Thymus (tissue), 11 donors: ENCODE measurements at regions not wholly inside any gene's neighbourhood (a gene's known extent, or its start where the extent isn't known, plus 50 kb on each side); places are given as distances from the start of the nearest gene placed in this dataset.

Experiments
- DNase-seq, 9 donors: peaks; one replicate each; pipeline ENCODE4 v3.0.0-alpha.2; 2013; ENCODE audit warnings: low spot score in 9 of 9, low read depth in 6 of 9, missing footprints in 1 of 9
- H3K27ac ChIP-seq, 2 donors: one replicate each; pipeline ENCODE4 v1.5.1; 2013; ENCODE audit warnings: control low read depth in 1 of 2, low read depth in 1 of 2, low read length in 1 of 2, mild to moderate bottlenecking in 1 of 2, moderate library complexity in 1 of 2
- H3K27me3 ChIP-seq, 2 donors: one replicate each; pipeline ENCODE4 v1.5.1; 2013; ENCODE audit warnings: low read length in 1 of 2; ENCODE audit not compliant: control insufficient read depth in 2 of 2, insufficient read depth in 1 of 2
- H3K36me3 ChIP-seq, 2 donors: one replicate each; pipeline ENCODE4 v1.5.1; 2013; ENCODE audit warnings: low read length in 1 of 2, mild to moderate bottlenecking in 1 of 2, moderate library complexity in 1 of 2; ENCODE audit not compliant: control insufficient read depth in 2 of 2, insufficient read depth in 2 of 2
- H3K4me1 ChIP-seq, 2 donors: one replicate each; pipeline ENCODE4 v1.5.1; 2013; ENCODE audit warnings: low read length in 2 of 2; ENCODE audit not compliant: control insufficient read depth in 2 of 2, insufficient read depth in 2 of 2
- H3K4me3 ChIP-seq, 2 donors: one replicate each; pipeline ENCODE4 v1.5.1; 2013; ENCODE audit warnings: low read length in 2 of 2, control low read depth in 1 of 2, mild to moderate bottlenecking in 1 of 2
- H3K9me3 ChIP-seq, 2 donors: one replicate each; pipeline ENCODE4 v1.5.1; 2013; ENCODE audit warnings: low read length in 1 of 2, mild to moderate bottlenecking in 1 of 2; ENCODE audit not compliant: control insufficient read depth in 2 of 2, insufficient read depth in 1 of 2
- WGBS: extraction: QIAGEN DNeasy Blood & Tissue Kit; methylation state at CpG from one replicate; pipeline ENCODE4 v1.1.7; 2013; 5-methylcytosine and 5-hydroxymethylcytosine counted together
- donor health status: healthy.

DNA sequence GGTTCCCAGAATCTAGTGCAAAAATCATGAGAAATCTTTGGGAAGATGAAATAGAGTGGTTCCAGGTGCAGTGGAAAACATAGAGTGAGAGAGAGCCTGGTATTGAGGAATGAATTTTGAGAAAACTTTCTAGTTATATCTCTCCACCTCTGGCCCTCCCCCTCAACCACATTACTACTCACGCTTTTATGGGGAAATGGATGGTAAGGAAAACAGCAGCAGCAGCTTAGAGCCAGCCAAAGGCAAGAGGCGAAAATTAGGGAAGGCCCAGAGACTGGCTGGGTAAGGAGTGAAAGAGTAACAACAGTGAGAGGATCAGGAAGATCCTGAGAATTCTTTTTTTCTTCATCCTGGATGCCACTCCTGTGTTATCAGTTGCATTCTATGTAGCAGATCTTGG lies 187.9 kb upstream of the ECI2 start:
- WGBS, result 91% methylated on average over 2 of the region's 2 CpGs
- H3K4me3 ChIP-seq, result no peak overlapping the region

DNA sequence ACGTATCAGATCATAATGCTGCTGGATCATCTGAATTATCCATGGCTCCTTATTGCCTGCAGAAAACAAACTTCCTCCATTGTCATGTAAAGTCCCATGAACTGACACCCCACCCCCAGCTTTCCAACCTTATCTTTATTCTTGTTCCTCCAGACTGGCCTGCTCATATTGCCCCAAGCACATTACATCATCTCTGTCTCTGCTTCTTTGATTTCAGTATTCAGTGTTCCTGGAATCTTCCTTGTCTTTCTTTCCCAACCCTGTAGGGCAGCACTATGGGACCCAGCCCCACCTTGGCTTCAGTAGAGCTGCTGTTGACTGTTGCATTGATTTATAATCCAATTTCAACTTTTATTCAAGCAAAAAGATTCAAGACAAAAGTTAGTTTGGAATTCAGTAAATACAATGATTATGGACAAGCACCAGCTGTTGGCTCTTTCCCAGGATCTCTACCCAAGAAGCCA lies 187.5 kb upstream of the ECI2 start:
- Histone ChIP-seq H3K9me3 (no peaks in the 10 kb centered on the region), H3K36me3 (no peaks in the 10 kb centered on the region), H3K27ac (no peak overlapping the region), H3K4me3 (no peak overlapping the region), H3K27me3 (no peaks in the 10 kb centered on the region), H3K4me1 (no peaks in the 10 kb centered on the region)
- 93% methylated on average over 1 of the region's 1 CpG for WGBS
- DNase-seq, result no peak

More for the DNA sequence above, 187.9 kb upstream of the ECI2 start:
- Histone ChIP-seq H3K9me3 (no peaks in the 10 kb centered on the region), H3K27me3 (no peaks in the 10 kb centered on the region), H3K27ac (no peak overlapping the region), H3K36me3 (no peaks in the 10 kb centered on the region), H3K4me1 (no peaks in the 10 kb centered on the region)
- no peak for DNase-seq

DNA sequence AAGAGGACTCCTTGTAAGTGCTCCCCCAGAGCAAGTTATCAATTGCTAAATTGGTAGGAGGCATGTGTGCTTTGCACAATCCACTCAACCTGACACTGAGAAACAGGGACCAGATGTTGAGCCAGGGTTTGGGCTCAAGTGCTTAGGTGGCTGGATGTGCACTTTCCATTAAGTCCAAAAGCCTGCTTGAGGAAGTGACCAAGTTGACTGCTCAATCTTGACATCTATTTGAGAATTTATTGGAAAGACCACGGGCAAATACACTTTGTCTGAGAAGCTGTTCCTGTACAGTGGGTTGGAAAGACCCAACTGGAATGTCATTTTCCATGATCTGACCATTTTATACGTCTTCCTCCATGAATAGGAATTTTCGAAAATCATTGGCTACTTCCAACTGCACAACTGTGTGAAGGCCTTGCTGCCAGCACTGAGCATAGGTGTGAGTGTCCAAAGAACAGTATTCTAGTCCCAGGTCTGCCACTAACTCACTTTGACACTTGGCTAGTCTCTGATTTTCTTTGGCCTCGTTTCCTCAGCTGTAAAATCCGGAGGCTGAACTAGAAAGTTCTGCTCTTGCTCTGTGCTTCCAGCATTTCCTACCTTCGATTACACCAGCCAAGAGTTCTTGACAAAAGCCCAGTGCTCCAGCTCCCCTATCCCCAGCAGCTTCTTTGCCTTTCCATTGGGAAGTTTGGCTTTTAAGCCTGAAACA lies 186.9 kb upstream of the ECI2 start:
- H3K4me1 ChIP-seq, result no peaks in the 10 kb centered on the region
- H3K27ac ChIP-seq, result no peak overlapping the region
- H3K36me3 ChIP-seq, result no peaks in the 10 kb centered on the region
- H3K4me3 ChIP-seq, result no peak overlapping the region
- H3K27me3 ChIP-seq, result no peaks in the 10 kb centered on the region
- H3K9me3 ChIP-seq, result no peaks in the 10 kb centered on the region
- no peak for DNase-seq
- 94% methylated on average over 6 of the region's 6 CpGs for WGBS

DNA sequence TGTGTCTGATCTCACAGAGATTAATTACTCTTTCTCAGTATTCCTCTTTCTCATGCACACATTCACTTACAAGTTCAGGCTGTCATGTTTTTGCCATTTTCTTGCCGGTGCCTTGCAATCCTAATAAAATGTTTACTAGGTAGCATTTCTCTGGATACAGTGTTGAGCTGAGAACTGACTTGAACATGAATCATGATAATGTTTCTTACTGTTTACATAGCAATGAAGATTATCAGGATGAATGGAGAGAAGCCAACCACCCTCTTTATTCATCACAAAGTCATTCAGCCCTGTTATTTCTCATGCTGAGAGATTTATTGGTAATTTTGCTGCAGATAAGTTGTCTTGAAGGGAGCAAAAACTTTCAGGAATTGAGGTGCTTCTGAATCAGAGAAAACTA lies 185.5 kb upstream of the ECI2 start:
- Histone ChIP-seq H3K4me1 (peaks cover 0 to 5% of the 10 kb centered on the region in 2 donors), H3K27ac (no peak overlapping the region), H3K4me3 (no peak overlapping the region), H3K36me3 (no peaks in the 10 kb centered on the region), H3K27me3 (no peaks in the 10 kb centered on the region), H3K9me3 (no peaks in the 10 kb centered on the region)
- no peak for DNase-seq
- WGBS, result 96% methylated on average over 1 of the region's 1 CpG

DNA sequence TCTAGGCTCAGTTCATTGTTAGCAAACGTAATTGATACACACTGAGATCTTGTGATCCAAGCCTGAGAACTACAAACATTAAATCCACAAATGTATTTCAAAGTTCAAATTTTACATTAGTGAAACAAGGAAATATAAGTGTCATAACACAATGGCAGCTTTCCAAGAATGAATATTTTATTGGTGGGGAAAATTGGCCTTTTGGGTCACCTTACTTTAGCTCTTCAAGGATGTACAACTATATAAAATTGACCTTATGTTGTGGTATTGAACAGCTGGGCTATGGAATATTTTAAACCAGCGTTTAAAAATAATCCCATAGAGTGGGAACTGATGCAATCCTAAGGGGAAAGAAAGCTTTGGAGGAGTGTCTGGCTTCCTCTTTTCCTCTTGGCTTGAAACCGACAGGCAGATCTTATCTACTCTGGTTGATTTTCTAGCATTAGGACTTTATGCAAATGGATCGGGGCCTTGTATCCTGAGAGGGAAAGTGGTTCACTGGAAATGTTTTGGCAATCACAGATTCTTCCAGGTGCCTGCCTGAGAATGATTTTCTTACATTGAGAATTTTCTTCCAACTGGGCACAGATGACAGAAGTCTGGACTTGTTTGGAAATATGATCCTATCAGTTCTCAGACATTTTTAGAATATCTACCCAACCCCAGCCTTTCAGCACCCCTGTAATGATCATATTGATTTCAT lies 184.8 kb upstream of the ECI2 start:
- H3K4me1 ChIP-seq, result peaks cover 0 to 5% of the 10 kb centered on the region in 2 donors
- 75% methylated on average over 4 of the region's 4 CpGs for WGBS
- DNase-seq, result no peak
- H3K36me3 ChIP-seq, result no peaks in the 10 kb centered on the region
- H3K4me3 ChIP-seq, result no peak overlapping the region
- H3K27ac ChIP-seq, result no peak overlapping the region
- no peaks in the 10 kb centered on the region for H3K27me3 ChIP-seq
- H3K9me3 ChIP-seq, result no peaks in the 10 kb centered on the region

DNA sequence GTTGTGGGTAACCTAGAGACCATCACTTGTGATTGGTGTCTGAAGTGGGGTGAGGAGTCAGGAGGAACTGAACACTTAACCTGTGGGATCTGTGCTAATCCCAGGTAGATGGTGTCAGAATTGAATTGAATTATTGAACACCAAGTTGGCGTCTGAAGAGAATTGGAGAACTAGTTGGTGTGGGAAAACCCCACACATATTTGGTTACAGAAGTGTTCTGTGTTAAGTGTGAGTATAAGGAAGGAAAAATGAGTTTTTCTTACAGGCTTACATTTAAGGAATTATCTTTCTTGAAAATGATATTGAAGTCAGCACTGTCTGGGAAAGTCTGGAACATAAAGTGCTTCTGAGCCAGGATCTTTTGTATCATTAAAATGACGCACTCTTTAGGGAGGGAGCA lies 182.9 kb upstream of the ECI2 start:
- H3K27me3 ChIP-seq, result no peaks in the 10 kb centered on the region
- no peaks in the 10 kb centered on the region for H3K36me3 ChIP-seq
- WGBS, result 95% methylated on average over 2 of the region's 2 CpGs
- H3K9me3 ChIP-seq, result no peaks in the 10 kb centered on the region
- H3K4me1 ChIP-seq, result peaks cover 0 to 5% of the 10 kb centered on the region in 2 donors
- no peak for DNase-seq
- no peak overlapping the region for H3K27ac ChIP-seq
- no peak overlapping the region for H3K4me3 ChIP-seq

DNA sequence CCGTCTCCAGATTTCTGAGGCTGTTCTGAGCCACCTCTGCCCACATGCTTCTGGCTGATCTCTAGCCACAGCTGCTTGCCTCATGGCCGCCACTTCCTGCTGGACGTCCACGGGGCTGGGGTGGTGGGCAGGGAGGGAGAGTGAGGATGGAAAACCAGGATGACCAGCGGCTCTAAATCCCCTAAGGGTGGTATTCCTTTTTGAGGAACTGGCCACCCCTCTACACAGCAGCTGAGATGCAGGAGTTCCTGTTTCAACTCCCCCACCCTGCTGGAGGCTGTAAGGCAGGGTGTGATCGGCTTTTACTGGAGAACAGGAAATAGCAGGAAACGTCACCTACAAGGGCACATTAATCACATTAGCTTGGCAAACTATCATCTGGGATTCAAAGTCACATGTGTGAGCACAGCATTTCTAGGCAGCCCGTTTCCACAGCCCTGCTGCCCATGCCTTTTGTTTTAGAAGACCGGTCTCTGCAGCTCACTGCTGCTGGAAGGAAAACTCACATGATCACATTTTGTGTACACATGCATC lies 181.6 kb upstream of the ECI2 start:
- Histone ChIP-seq H3K27ac (peak overlapping the region; percentile 48 to 72), H3K4me3 (no peak overlapping the region), H3K4me1 (peaks cover 0 to 5% of the 10 kb centered on the region in 2 donors), H3K36me3 (no peaks in the 10 kb centered on the region), H3K9me3 (no peaks in the 10 kb centered on the region), H3K27me3 (no peaks in the 10 kb centered on the region)
- peak in 1 of 9 donors; percentile 28 for DNase-seq
- 31% methylated on average over 9 of the region's 9 CpGs for WGBS

DNA sequence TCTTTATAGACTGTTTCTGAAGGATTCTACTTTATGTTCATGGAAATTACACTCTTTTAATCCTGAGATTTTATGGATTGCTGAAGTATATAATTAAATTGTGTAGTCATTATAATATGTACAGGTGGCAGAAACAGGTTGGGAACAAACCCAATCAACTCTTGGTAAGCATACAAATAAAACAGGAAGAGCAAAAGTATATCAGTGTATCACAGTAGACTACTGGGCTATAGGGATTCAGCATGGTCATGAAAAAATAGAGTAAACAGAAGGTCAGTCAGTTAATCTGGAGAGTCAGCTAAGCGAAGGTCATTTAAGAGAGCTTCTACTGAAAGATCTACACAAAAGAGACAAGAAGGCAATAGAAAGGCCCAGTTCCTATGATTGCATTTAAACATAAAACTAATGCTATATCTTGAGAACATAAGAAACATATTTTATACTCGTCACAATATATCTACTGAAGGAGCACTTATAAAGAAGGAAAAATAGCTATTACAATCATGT lies 178.9 kb upstream of the ECI2 start:
- WGBS, result 48% methylated on average over 2 of the region's 2 CpGs
- peaks cover 0 to 5% of the 10 kb centered on the region in 2 donors for H3K4me1 ChIP-seq
- no peaks in the 10 kb centered on the region for H3K27me3 ChIP-seq
- H3K27ac ChIP-seq, result no peak overlapping the region
- H3K4me3 ChIP-seq, result no peak overlapping the region
- DNase-seq, result no peak
- no peaks in the 10 kb centered on the region for H3K9me3 ChIP-seq
- H3K36me3 ChIP-seq, result no peaks in the 10 kb centered on the region

DNA sequence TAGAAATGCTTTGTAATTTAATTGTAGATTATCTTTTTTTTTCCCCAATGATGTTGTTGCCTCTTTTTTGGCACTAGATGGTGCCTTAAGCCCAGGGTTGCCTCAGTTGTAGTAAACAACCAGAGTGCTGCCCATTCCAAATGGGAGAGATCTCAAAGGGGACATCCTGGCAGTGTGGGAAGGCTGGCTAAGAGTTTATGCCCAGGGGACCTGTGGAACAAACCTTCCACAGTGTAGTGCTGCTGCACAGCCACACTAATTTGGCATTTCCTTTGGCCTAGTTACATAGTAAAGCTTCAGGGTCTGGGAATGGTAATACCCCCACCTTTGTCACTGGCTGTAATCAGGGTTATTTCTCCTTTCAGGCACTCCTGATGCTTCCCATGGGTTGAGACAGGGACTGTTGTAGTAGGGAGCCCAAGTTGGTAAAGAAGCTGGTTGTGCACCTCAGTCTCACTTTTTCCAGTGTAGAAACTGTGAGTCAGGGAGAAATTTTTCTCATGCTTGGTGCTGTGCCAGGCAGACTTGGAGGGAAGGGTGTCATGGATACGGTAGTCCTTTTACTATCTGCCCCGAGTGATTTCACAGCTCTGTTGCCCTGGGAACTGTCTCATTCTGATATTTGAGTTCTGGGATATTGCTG lies 177.8 kb upstream of the ECI2 start:
- Histone ChIP-seq H3K9me3 (no peaks in the 10 kb centered on the region), H3K4me1 (peaks cover 0 to 5% of the 10 kb centered on the region in 2 donors), H3K36me3 (no peaks in the 10 kb centered on the region), H3K27me3 (no peaks in the 10 kb centered on the region), H3K27ac (no peak overlapping the region), H3K4me3 (no peak overlapping the region)
- DNase-seq, result no peak
- 86% methylated on average over 2 of the region's 2 CpGs for WGBS
